Sigmoid colon (tissue), 4 donors: ENCODE measurements at regions not wholly inside any gene's neighbourhood (a gene's known extent, or its start where the extent isn't known, plus 50 kb on each side); places are given as distances from the start of the nearest gene placed in this dataset.

Experiments used
- CTCF ChIP-seq, 4 experiments: fragments of 450-650 bp in 3 of 4; fragments of 200-600 bp in 1 of 4; IDR thresholded peaks; one replicate each; pipeline ENCODE4 v1.5.1; 2016 to 2019; ENCODE audit warnings: antibody characterized with exemption in 4 of 4, mild to moderate bottlenecking in 3 of 4, moderate library complexity in 2 of 4
- EP300 ChIP-seq, 4 donors: sonication (generic); formaldehyde crosslinking; IDR thresholded peaks; one replicate each; pipeline ENCODE4 v1.6.1; 2017; ENCODE audit warnings: antibody characterized with exemption in 4 of 4

GRCh38 chr2:149653831-149654445, 66.4 kb upstream of the MMADHC start:
- TF ChIP-seq CTCF (IDR thresholded peaks at IDR 0.05) (no peak), EP300 (IDR thresholded peaks at IDR 0.05) (no peak)
